HG02870 (cell line): ENCODE measurements at regions not wholly inside any gene's neighbourhood (a gene's known extent, or its start where the extent isn't known, plus 50 kb on each side); places are given as distances from the start of the nearest gene placed in this dataset.
"Not testable (repeated sequence)": the region's sequence is repeated elsewhere in the genome, so short reads cannot be mapped to it uniquely, and the experiment has no call there.

ENCODE experiments used
- ATAC-seq: cut with Tn5 transposase; IDR thresholded peaks from one replicate; pipeline ENCODE4 v1.9.1; 2021; ENCODE audit warnings: mild to moderate bottlenecking, moderate library complexity; ENCODE audit not compliant: unreplicated experiment

GRCh38 chr4:115678425-115678941 lies 565.1 kb upstream of the NDST4 start:
- no peak for ATAC-seq

GRCh38 chr4:115675719-115676118 lies 562.3 kb upstream of the NDST4 start:
- no peak for ATAC-seq

GRCh38 chr4:115674485-115674884 lies 561.1 kb upstream of the NDST4 start:
- no peak for ATAC-seq

GRCh38 chr4:115671581-115671980 lies 558.2 kb upstream of the NDST4 start:
- ATAC-seq = no peak

GRCh38 chr4:115670930-115671329 lies 557.5 kb upstream of the NDST4 start:
- no peak for ATAC-seq

GRCh38 chr4:115668396-115668795 lies 555.0 kb upstream of the NDST4 start:
- ATAC-seq = no peak

GRCh38 chr4:115664285-115664684 lies 550.9 kb upstream of the NDST4 start:
- ATAC-seq = no peak

GRCh38 chr4:115660465-115660864 lies 547.0 kb upstream of the NDST4 start:
- no peak for ATAC-seq

- ATAC-seq = no peak
These were observed 544.7 kb upstream of the NDST4 start for GRCh38 chr4:115657991-115658650.

- ATAC-seq = no peak
These were observed 542.2 kb upstream of the NDST4 start for GRCh38 chr4:115655626-115656025.

- ATAC-seq = no peak
These were observed 535.4 kb upstream of the NDST4 start for GRCh38 chr4:115648786-115649185.

GRCh38 chr4:115629270-115629669 lies 515.9 kb upstream of the NDST4 start:
- ATAC-seq = no peak

GRCh38 chr4:115609631-115610030 lies 496.2 kb upstream of the NDST4 start:
- no peak for ATAC-seq

GRCh38 chr4:115607311-115607710 lies 493.9 kb upstream of the NDST4 start:
- ATAC-seq = no peak

GRCh38 chr4:115596265-115597001 lies 483.0 kb upstream of the NDST4 start:
- ATAC-seq = no peak

- no peak for ATAC-seq
These were observed 467.5 kb upstream of the NDST4 start for GRCh38 chr4:115580901-115581300.

- no peak for ATAC-seq
These were observed 462.4 kb upstream of the NDST4 start for GRCh38 chr4:115575851-115576250.

- no peak for ATAC-seq
These were observed 449.1 kb upstream of the NDST4 start for GRCh38 chr4:115562506-115562905.

GRCh38 chr4:115548123-115548522 lies 434.7 kb upstream of the NDST4 start:
- no peak for ATAC-seq

- ATAC-seq = no peak
These were observed 424.0 kb upstream of the NDST4 start for GRCh38 chr4:115537387-115537786.

GRCh38 chr4:115529126-115529525 lies 415.7 kb upstream of the NDST4 start:
- ATAC-seq = no peak

- not testable (repeated sequence) for ATAC-seq
These were observed 406.1 kb upstream of the NDST4 start for GRCh38 chr4:115519476-115519875.
